C4-2B (cell line): ENCODE measurements at regions not wholly inside any gene's neighbourhood (a gene's known extent, or its start where the extent isn't known, plus 50 kb on each side); places are given as distances from the start of the nearest gene placed in this dataset.

ENCODE experiments used
- ZFX ChIP-seq: fragments of 450-650 bp; IDR thresholded peaks from 2 replicates; pipeline ENCODE4 v1.6.1; 2017
- TF ChIP-seq, protein P1 (sequence below): fragments of 450-650 bp; conservative IDR thresholded peaks from 2 replicates; pipeline ENCODE4 v1.5.1; 2017; ENCODE audit warnings: mild to moderate bottlenecking

DNA sequence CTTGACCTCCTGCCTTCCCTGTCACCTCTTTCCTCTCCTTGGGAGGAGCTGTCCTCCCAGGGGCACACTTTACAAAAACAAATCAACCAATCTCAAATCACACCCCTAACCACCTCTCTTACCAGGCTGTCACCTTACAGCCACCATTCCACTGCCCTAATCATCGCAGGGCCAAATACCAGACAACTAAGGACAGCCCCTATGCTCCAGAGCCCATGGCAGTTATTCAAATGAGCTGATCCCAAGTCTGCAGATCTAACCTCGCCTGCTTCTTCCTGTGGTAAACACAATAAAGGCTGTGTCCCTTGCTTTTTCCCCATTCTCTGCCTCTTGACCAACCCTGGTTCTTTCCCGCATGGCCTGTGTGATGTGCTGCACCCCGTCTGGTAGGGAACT is 154.2 kb upstream of the CNTNAP5 start:
- TF ChIP-seq, protein P1, sequence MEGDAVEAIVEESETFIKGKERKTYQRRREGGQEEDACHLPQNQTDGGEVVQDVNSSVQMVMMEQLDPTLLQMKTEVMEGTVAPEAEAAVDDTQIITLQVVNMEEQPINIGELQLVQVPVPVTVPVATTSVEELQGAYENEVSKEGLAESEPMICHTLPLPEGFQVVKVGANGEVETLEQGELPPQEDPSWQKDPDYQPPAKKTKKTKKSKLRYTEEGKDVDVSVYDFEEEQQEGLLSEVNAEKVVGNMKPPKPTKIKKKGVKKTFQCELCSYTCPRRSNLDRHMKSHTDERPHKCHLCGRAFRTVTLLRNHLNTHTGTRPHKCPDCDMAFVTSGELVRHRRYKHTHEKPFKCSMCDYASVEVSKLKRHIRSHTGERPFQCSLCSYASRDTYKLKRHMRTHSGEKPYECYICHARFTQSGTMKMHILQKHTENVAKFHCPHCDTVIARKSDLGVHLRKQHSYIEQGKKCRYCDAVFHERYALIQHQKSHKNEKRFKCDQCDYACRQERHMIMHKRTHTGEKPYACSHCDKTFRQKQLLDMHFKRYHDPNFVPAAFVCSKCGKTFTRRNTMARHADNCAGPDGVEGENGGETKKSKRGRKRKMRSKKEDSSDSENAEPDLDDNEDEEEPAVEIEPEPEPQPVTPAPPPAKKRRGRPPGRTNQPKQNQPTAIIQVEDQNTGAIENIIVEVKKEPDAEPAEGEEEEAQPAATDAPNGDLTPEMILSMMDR = no peak
- no peak for TF ChIP-seq ZFX
